ENCODE measurements at regions not wholly inside any gene's neighbourhood (a gene's known extent, or its start where the extent isn't known, plus 50 kb on each side); places are given as distances from the start of the nearest gene placed in this dataset.

DNA sequence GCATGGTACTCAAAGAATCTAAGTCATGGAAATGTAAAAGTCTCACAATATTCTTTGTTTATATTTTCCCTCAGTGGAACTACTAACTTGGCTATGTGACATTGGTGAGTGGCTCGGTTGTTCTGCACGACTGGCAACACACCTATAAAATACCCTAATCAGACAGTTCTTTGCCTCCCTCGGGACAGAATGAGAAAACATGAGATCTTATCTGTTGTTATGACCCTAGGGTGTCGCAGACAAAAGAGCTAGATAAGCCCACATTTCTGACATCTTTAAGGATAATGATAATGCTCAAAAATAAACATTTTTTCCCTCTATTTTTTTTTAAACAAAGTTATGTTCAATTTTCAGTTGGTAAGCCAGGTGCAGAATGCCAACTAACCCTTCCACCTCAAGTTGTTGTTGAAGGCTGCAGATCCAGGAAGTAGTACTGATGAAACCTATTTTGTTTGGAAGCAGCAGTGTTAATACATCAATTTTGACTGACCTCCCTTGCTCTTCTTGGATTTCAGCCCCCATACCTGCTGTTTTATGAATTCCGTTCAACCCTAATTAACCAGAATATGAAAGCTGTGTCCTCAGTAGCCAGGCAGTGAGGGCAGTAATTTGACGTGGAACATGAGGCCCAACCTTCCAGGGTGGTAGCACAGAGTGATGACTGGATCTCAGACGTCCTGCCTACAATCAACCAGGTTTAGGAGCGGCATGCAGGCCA is 108.7 kb upstream of the DUSP10 start:
- no peak for TF ChIP-seq POLR2A (IDR thresholded peaks at IDR 0.05)
- no peak for TF ChIP-seq CTCF (IDR thresholded peaks at IDR 0.05)
